ENCODE measurements at regions not wholly inside any gene's neighbourhood (a gene's known extent, or its start where the extent isn't known, plus 50 kb on each side); places are given as distances from the start of the nearest gene placed in this dataset.

DNA sequence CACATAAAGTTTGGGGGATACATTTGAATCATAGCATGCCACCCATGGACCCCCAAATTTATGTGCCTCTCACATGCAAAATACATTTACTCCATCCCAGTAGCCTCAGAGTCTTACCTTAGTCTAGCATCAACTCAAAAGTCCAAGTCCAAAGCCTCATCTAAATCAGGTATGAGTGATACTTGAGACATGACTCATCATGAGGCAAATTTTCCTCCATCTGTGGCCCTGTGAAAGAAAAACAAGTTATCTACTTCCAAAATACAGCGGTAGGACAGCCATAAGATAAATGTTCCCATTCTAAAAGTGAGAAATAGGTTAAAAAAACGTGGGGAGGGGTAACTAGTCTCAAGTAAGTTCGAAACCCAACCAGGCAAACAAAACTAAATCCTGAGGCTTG lies 444.2 kb downstream of the SNAPC1 start:
- Histone ChIP-seq H3K4me1 (ENCODE audit: control insufficient read depth in 1 of 2, insufficient read depth in 2 of 2, low read length in 2 of 2) (no peaks in the 10 kb centered on the region), H3K27me3 (ENCODE audit: control insufficient read depth in 1 of 2, insufficient read depth in 2 of 2, low read length in 2 of 2) (no peaks in the 10 kb centered on the region), H3K4me3 (ENCODE audit: low read depth in 1 of 2, low read length in 2 of 2) (no peak overlapping the region), H3K27ac (ENCODE audit: low read depth, low read length) (no peak overlapping the region), H3K9me3 (ENCODE audit: control insufficient read depth in 1 of 2, low read length in 2 of 2) (no peaks in the 10 kb centered on the region), H3K36me3 (ENCODE audit: control insufficient read depth in 1 of 2, insufficient read depth in 2 of 2, low read length in 2 of 2) (no peaks in the 10 kb centered on the region), H3K9ac (ENCODE audit: low read depth in 1 of 2, low read length in 2 of 2) (no peak overlapping the region)

DNA sequence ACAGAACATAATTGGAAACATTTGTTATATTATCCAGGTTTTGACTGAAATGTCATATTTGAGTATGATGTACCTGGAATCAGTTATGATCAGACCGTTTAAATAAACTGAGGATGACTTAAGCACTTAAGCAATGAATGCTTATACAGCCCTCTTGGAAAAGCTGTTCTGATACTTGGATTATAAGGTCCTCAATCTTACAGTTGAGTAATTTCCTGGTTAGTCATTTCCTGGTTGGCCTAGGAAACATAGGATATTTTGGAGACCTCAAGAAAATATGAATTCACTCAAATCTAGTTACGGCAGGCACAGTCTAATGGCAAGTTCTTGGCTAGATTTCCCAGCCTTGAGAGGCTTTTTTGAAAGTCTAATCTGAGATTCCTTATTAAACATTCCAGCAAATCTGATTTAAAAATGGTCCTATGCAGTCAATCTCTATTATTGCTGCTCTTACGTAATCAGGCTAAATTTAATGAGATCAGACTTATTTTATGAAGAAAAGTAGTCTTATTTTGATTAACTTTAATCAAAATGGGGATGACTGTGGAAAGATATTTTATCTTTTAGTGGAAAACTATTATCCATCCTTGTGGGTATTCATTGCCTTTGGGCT lies 447.2 kb downstream of the SNAPC1 start:
- H3K27me3 ChIP-seq (ENCODE audit: control insufficient read depth in 1 of 2, insufficient read depth in 2 of 2, low read length in 2 of 2), result no peaks in the 10 kb centered on the region
- H3K36me3 ChIP-seq (ENCODE audit: control insufficient read depth in 1 of 2, insufficient read depth in 2 of 2, low read length in 2 of 2), result no peaks in the 10 kb centered on the region
- H3K9ac ChIP-seq (ENCODE audit: low read depth in 1 of 2, low read length in 2 of 2), result no peak overlapping the region
- no peak overlapping the region for H3K4me3 ChIP-seq (ENCODE audit: low read depth in 1 of 2, low read length in 2 of 2)
- H3K27ac ChIP-seq (ENCODE audit: low read depth, low read length), result no peak overlapping the region
- H3K9me3 ChIP-seq (ENCODE audit: control insufficient read depth in 1 of 2, low read length in 2 of 2), result no peaks in the 10 kb centered on the region
- H3K4me1 ChIP-seq (ENCODE audit: control insufficient read depth in 1 of 2, insufficient read depth in 2 of 2, low read length in 2 of 2), result no peaks in the 10 kb centered on the region

DNA sequence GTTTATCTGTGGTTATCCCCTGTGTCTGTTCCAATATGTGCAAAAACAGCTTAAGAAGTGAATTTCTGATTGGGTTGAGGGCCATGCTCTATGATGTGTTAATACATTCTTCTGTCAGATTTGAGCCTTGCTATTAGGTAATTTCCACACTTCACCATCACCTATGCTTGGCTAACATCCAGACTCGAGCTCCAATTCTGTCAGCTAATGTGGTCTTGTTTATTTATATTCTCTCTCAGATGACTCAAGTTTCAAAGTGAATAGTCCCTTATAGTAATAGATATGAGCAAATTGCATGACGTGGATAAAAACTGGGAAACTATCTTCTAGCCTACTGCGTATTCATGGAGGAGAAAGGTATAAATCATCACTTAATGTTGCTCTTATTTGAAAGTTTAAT lies 451.3 kb downstream of the SNAPC1 start:
- Histone ChIP-seq H3K4me3 (ENCODE audit: low read depth in 1 of 2, low read length in 2 of 2) (no peak overlapping the region), H3K4me1 (ENCODE audit: control insufficient read depth in 1 of 2, insufficient read depth in 2 of 2, low read length in 2 of 2) (no peaks in the 10 kb centered on the region)

DNA sequence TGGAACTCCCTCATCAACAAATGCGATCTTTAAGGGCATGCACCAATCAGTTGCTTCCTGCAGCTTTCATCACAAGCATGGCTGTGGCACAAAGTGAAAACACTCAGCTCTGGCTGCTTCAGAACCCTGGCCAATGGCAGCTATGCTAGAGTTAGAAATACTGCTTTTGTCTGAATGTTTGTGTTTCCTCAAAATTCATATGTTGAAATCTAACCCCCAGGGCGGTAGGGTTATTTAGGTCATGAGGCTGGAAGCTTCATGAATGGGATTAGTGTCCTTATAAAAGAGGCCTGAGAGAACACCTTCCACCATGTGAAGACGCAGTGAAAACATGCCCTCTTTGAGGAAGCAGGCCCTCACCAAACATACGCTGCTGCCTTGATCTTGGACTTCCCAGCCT lies 453.9 kb downstream of the SNAPC1 start:
- Histone ChIP-seq H3K27ac (ENCODE audit: low read depth, low read length) (no peak overlapping the region), H3K27me3 (ENCODE audit: control insufficient read depth in 1 of 2, insufficient read depth in 2 of 2, low read length in 2 of 2) (no peaks in the 10 kb centered on the region), H3K4me3 (ENCODE audit: low read depth in 1 of 2, low read length in 2 of 2) (no peak overlapping the region), H3K4me1 (ENCODE audit: control insufficient read depth in 1 of 2, insufficient read depth in 2 of 2, low read length in 2 of 2) (no peaks in the 10 kb centered on the region), H3K9ac (ENCODE audit: low read depth in 1 of 2, low read length in 2 of 2) (no peak overlapping the region), H3K9me3 (ENCODE audit: control insufficient read depth in 1 of 2, low read length in 2 of 2) (no peaks in the 10 kb centered on the region), H3K36me3 (ENCODE audit: control insufficient read depth in 1 of 2, insufficient read depth in 2 of 2, low read length in 2 of 2) (no peaks in the 10 kb centered on the region)

More for the DNA sequence above, 451.3 kb downstream of the SNAPC1 start:
- Histone ChIP-seq H3K36me3 (ENCODE audit: control insufficient read depth in 1 of 2, insufficient read depth in 2 of 2, low read length in 2 of 2) (no peaks in the 10 kb centered on the region), H3K9ac (ENCODE audit: low read depth in 1 of 2, low read length in 2 of 2) (no peak overlapping the region), H3K27ac (ENCODE audit: low read depth, low read length) (no peak overlapping the region), H3K9me3 (ENCODE audit: control insufficient read depth in 1 of 2, low read length in 2 of 2) (no peaks in the 10 kb centered on the region), H3K27me3 (ENCODE audit: control insufficient read depth in 1 of 2, insufficient read depth in 2 of 2, low read length in 2 of 2) (no peaks in the 10 kb centered on the region)

DNA sequence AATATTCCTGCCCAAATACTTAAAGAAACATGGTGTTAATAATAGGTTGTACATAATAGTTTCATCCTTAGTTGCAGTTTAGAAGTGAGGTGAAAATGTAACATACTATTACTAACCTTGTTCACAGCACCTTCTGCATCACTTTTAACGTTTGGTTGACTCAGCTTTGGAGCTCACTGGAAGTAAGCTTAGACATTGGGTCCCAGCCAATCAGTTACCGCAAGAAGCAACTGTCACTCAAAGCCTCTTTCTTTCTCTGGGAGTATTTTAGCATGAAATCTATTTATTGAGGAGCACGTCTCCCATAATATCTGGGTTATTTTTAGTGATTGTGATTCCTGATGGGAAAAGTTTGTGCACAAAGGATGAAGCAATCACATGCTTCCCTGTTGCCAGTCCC lies 472.6 kb downstream of the SNAPC1 start:
- no peak overlapping the region for H3K4me3 ChIP-seq (ENCODE audit: low read depth in 1 of 2, low read length in 2 of 2)
- no peaks in the 10 kb centered on the region for H3K36me3 ChIP-seq (ENCODE audit: control insufficient read depth in 1 of 2, insufficient read depth in 2 of 2, low read length in 2 of 2)
- no peaks in the 10 kb centered on the region for H3K4me1 ChIP-seq (ENCODE audit: control insufficient read depth in 1 of 2, insufficient read depth in 2 of 2, low read length in 2 of 2)
- H3K27ac ChIP-seq (ENCODE audit: low read depth, low read length), result no peak overlapping the region
- H3K27me3 ChIP-seq (ENCODE audit: control insufficient read depth in 1 of 2, insufficient read depth in 2 of 2, low read length in 2 of 2), result no peaks in the 10 kb centered on the region
- no peak overlapping the region for H3K9ac ChIP-seq (ENCODE audit: low read depth in 1 of 2, low read length in 2 of 2)
- peaks cover 0 to 4% of the 10 kb centered on the region in 2 donors for H3K9me3 ChIP-seq (ENCODE audit: control insufficient read depth in 1 of 2, low read length in 2 of 2)

DNA sequence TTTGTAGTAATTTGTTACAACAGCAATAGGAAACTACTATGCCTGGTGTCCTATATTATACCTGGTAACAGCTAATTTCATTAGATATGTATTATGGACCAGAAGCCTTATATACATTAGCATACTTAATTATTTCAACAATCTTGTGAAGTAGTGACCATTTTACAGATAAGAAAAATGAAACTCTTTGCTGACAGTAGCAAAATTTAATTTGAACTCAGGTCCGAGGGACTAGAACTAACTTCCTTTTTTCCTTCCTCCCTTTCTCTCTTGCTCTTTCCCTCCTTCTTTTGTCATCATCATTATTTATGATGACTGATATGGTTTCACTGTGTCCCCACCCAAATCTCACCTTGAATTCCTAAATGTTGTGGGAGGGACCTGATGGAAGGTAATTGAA lies 482.0 kb downstream of the SNAPC1 start:
- H3K9me3 ChIP-seq (ENCODE audit: control insufficient read depth in 1 of 2, low read length in 2 of 2), result no peaks in the 10 kb centered on the region
- no peak overlapping the region for H3K27ac ChIP-seq (ENCODE audit: low read depth, low read length)
- H3K4me1 ChIP-seq (ENCODE audit: control insufficient read depth in 1 of 2, insufficient read depth in 2 of 2, low read length in 2 of 2), result no peaks in the 10 kb centered on the region
- no peaks in the 10 kb centered on the region for H3K27me3 ChIP-seq (ENCODE audit: control insufficient read depth in 1 of 2, insufficient read depth in 2 of 2, low read length in 2 of 2)
- no peaks in the 10 kb centered on the region for H3K36me3 ChIP-seq (ENCODE audit: control insufficient read depth in 1 of 2, insufficient read depth in 2 of 2, low read length in 2 of 2)
- H3K9ac ChIP-seq (ENCODE audit: low read depth in 1 of 2, low read length in 2 of 2), result no peak overlapping the region
- H3K4me3 ChIP-seq (ENCODE audit: low read depth in 1 of 2, low read length in 2 of 2), result no peak overlapping the region

DNA sequence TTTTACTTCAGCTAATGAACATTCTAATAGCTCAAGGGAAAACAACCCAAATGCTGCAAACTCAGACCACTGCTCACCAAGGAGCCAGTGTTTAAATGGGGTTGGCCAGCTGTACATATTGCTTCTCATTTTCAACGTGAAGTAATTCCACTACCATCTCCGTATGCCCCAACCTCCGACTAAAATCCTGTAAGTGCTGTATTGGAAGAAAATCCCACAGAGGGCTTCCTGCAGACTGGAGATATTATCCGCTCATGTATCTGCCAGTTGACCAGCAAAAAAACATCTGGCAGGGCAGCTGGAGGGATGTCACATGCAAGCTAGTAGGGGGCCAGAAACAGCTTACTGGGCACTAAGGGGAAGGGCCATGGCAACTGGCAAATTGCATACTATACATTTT lies 485.0 kb downstream of the SNAPC1 start:
- H3K27ac ChIP-seq (ENCODE audit: low read depth, low read length), result no peak overlapping the region

DNA sequence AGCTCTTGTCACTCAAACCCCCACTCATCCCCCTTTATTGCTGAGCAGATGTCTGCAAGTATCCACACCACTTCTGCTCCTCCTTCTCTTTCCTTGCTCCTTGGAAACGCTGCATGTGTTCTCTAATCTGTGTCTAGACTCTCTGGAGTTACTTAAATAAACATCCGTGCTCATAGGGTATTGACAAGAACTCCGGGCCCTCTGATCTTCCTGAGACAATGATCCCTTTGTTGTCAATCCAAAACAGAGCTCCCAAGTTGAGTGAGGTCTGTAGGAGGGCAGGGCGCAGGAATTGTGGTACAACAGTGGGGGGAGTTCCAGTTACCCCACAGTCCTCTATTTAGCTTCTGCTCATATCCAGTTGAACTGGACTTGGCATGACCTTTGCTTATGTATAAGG lies 489.0 kb downstream of the SNAPC1 start:
- Histone ChIP-seq H3K4me1 (ENCODE audit: control insufficient read depth in 1 of 2, insufficient read depth in 2 of 2, low read length in 2 of 2) (no peaks in the 10 kb centered on the region), H3K27me3 (ENCODE audit: control insufficient read depth in 1 of 2, insufficient read depth in 2 of 2, low read length in 2 of 2) (no peaks in the 10 kb centered on the region), H3K27ac (ENCODE audit: low read depth, low read length) (no peak overlapping the region), H3K36me3 (ENCODE audit: control insufficient read depth in 1 of 2, insufficient read depth in 2 of 2, low read length in 2 of 2) (no peaks in the 10 kb centered on the region), H3K9ac (ENCODE audit: low read depth in 1 of 2, low read length in 2 of 2) (no peak overlapping the region), H3K9me3 (ENCODE audit: control insufficient read depth in 1 of 2, low read length in 2 of 2) (no peaks in the 10 kb centered on the region), H3K4me3 (ENCODE audit: low read depth in 1 of 2, low read length in 2 of 2) (no peak overlapping the region)

More for the DNA sequence above, 485.0 kb downstream of the SNAPC1 start:
- H3K4me1 ChIP-seq (ENCODE audit: control insufficient read depth in 1 of 2, insufficient read depth in 2 of 2, low read length in 2 of 2), result no peaks in the 10 kb centered on the region
- H3K9me3 ChIP-seq (ENCODE audit: control insufficient read depth in 1 of 2, low read length in 2 of 2), result no peaks in the 10 kb centered on the region
- H3K27me3 ChIP-seq (ENCODE audit: control insufficient read depth in 1 of 2, insufficient read depth in 2 of 2, low read length in 2 of 2), result no peaks in the 10 kb centered on the region
- no peaks in the 10 kb centered on the region for H3K36me3 ChIP-seq (ENCODE audit: control insufficient read depth in 1 of 2, insufficient read depth in 2 of 2, low read length in 2 of 2)
- no peak overlapping the region for H3K4me3 ChIP-seq (ENCODE audit: low read depth in 1 of 2, low read length in 2 of 2)
- no peak overlapping the region for H3K9ac ChIP-seq (ENCODE audit: low read depth in 1 of 2, low read length in 2 of 2)

DNA sequence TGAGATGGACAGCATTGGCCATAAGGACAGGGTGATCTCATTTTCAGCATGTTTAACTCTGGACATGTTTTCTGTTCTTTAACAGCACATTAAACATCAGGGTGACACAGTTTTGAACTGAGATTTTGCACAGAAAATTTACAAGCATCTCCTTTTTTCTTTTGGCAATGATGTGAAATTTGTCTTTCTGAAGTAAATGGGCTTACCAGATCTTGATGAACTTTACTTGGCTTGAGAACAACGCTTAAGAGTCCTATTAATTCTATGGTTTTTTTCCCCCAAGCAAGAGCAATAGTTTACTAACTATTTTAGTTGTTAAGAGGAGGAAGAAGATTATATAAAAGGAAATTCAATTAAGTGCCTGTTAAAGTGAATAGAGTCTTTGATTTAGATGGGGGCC lies 491.0 kb downstream of the SNAPC1 start:
- Histone ChIP-seq H3K9ac (ENCODE audit: low read depth in 1 of 2, low read length in 2 of 2) (no peak overlapping the region), H3K9me3 (ENCODE audit: control insufficient read depth in 1 of 2, low read length in 2 of 2) (no peaks in the 10 kb centered on the region), H3K27me3 (ENCODE audit: control insufficient read depth in 1 of 2, insufficient read depth in 2 of 2, low read length in 2 of 2) (no peaks in the 10 kb centered on the region), H3K4me1 (ENCODE audit: control insufficient read depth in 1 of 2, insufficient read depth in 2 of 2, low read length in 2 of 2) (no peaks in the 10 kb centered on the region), H3K27ac (ENCODE audit: low read depth, low read length) (no peak overlapping the region), H3K4me3 (ENCODE audit: low read depth in 1 of 2, low read length in 2 of 2) (no peak overlapping the region), H3K36me3 (ENCODE audit: control insufficient read depth in 1 of 2, insufficient read depth in 2 of 2, low read length in 2 of 2) (no peaks in the 10 kb centered on the region)

DNA sequence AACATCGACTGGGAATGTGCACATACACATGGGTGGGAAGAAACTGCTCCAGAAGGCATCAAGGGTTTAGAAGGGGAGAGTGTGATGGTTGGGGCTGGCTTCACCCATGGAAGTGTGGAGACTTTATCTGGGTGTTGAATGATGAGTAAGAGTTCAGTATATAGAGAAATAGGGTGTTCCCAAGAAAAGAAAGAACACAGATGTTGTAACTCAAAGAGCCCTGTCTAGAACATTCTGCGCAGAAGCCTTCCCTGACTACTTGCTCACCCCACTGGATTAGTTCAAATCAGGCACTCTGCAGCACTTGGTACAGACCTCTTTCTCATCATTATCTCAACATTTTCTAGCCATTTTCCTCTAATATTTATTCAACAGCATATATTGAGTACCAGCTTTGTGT lies 491.7 kb downstream of the SNAPC1 start:
- Histone ChIP-seq H3K27ac (ENCODE audit: low read depth, low read length) (no peak overlapping the region), H3K27me3 (ENCODE audit: control insufficient read depth in 1 of 2, insufficient read depth in 2 of 2, low read length in 2 of 2) (no peaks in the 10 kb centered on the region)

DNA sequence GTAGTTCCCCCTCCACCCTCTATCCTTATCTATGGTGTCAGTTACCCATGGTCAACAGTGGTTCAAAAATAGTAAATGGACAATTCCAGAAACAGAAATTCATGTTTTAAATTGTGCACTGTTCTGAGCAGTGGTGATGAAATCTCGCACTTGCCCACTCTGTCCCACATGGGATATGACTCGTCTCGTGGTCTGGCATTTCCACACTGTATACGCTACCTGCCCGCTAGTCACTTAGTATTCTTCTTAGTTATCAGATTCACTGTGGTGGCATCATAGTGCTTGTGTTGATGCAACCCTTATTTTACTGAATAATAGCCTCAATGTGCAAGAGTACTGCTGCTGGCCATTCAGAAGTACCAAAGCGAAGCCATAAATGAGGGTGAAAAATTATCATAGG lies 507.0 kb downstream of the SNAPC1 start:
- no peak overlapping the region for H3K4me3 ChIP-seq (ENCODE audit: low read depth in 1 of 2, low read length in 2 of 2)
- no peaks in the 10 kb centered on the region for H3K9me3 ChIP-seq (ENCODE audit: control insufficient read depth in 1 of 2, low read length in 2 of 2)
- H3K27ac ChIP-seq (ENCODE audit: low read depth, low read length), result no peak overlapping the region
- no peaks in the 10 kb centered on the region for H3K36me3 ChIP-seq (ENCODE audit: control insufficient read depth in 1 of 2, insufficient read depth in 2 of 2, low read length in 2 of 2)
- H3K4me1 ChIP-seq (ENCODE audit: control insufficient read depth in 1 of 2, insufficient read depth in 2 of 2, low read length in 2 of 2), result no peaks in the 10 kb centered on the region
- no peaks in the 10 kb centered on the region for H3K27me3 ChIP-seq (ENCODE audit: control insufficient read depth in 1 of 2, insufficient read depth in 2 of 2, low read length in 2 of 2)
- no peak overlapping the region for H3K9ac ChIP-seq (ENCODE audit: low read depth in 1 of 2, low read length in 2 of 2)

More for the DNA sequence above, 491.7 kb downstream of the SNAPC1 start:
- no peak overlapping the region for H3K9ac ChIP-seq (ENCODE audit: low read depth in 1 of 2, low read length in 2 of 2)
- no peak overlapping the region for H3K4me3 ChIP-seq (ENCODE audit: low read depth in 1 of 2, low read length in 2 of 2)
- no peaks in the 10 kb centered on the region for H3K9me3 ChIP-seq (ENCODE audit: control insufficient read depth in 1 of 2, low read length in 2 of 2)
- no peaks in the 10 kb centered on the region for H3K4me1 ChIP-seq (ENCODE audit: control insufficient read depth in 1 of 2, insufficient read depth in 2 of 2, low read length in 2 of 2)
- H3K36me3 ChIP-seq (ENCODE audit: control insufficient read depth in 1 of 2, insufficient read depth in 2 of 2, low read length in 2 of 2), result no peaks in the 10 kb centered on the region
